ENCODE measurements at regions not wholly inside any gene's neighbourhood (a gene's known extent, or its start where the extent isn't known, plus 50 kb on each side); places are given as distances from the start of the nearest gene placed in this dataset.

DNA sequence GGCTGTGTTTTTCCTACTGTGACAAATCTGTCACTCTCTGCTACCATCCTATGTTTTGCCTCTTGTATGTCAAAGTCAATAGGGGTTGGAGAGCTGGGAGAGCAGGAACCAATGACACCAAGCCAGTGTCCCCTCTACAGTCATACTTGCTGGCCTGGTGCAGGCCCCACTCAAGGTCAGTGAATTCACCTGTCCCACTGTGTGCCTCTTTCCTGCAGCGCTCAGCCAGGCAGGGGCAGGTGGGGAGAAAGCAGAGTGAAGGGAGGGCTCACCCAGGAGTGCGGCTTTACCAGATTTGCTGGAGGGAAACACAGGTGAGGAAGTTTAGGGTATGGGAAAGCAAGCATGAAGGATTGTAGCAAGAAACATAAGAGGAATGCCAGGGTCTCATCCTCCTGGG, 114.5 kb downstream of the GYPC start:
- H3K36me3 ChIP-seq (ENCODE audit: insufficient read depth, low read length), result no peaks in the 10 kb centered on the region
- TF ChIP-seq, protein P1, sequence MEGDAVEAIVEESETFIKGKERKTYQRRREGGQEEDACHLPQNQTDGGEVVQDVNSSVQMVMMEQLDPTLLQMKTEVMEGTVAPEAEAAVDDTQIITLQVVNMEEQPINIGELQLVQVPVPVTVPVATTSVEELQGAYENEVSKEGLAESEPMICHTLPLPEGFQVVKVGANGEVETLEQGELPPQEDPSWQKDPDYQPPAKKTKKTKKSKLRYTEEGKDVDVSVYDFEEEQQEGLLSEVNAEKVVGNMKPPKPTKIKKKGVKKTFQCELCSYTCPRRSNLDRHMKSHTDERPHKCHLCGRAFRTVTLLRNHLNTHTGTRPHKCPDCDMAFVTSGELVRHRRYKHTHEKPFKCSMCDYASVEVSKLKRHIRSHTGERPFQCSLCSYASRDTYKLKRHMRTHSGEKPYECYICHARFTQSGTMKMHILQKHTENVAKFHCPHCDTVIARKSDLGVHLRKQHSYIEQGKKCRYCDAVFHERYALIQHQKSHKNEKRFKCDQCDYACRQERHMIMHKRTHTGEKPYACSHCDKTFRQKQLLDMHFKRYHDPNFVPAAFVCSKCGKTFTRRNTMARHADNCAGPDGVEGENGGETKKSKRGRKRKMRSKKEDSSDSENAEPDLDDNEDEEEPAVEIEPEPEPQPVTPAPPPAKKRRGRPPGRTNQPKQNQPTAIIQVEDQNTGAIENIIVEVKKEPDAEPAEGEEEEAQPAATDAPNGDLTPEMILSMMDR (IDR thresholded peaks at IDR 0.05; ENCODE audit: low read length), result no peak
- no peak for TF ChIP-seq EZH2 (IDR thresholded peaks at IDR 0.05; ENCODE audit: borderline replicate concordance, low read length)
- no peak overlapping the region for H3K4me3 ChIP-seq (ENCODE audit: low read depth, low read length, poor library complexity, severe bottlenecking)
- H3K4me1 ChIP-seq (ENCODE audit: insufficient read depth, low read length, severe bottlenecking), result no peaks in the 10 kb centered on the region
- H3K4me2 ChIP-seq (ENCODE audit: low read length), result no peak overlapping the region
- no peaks in the 10 kb centered on the region for H3K79me2 ChIP-seq (ENCODE audit: insufficient read depth, low read length)
- H3F3A ChIP-seq (ENCODE audit: insufficient read depth, low read length), result no peaks in the 10 kb centered on the region
- no peaks in the 10 kb centered on the region for H3K9me3 ChIP-seq (ENCODE audit: low read length)
- no peaks in the 10 kb centered on the region for H3K27me3 ChIP-seq (ENCODE audit: insufficient read depth, low read length)
- no peak overlapping the region for H3K9ac ChIP-seq (ENCODE audit: low read length)
- H4K20me1 ChIP-seq (ENCODE audit: insufficient read depth, low read length), result no peaks in the 10 kb centered on the region
- H3K9me2 ChIP-seq (ENCODE audit: low read depth, low read length), result no peaks in the 10 kb centered on the region
- H2AFZ ChIP-seq (ENCODE audit: low read length), result no peak overlapping the region
- H3K27ac ChIP-seq (ENCODE audit: low read depth, low read length, poor library complexity, severe bottlenecking), result no peak overlapping the region

DNA sequence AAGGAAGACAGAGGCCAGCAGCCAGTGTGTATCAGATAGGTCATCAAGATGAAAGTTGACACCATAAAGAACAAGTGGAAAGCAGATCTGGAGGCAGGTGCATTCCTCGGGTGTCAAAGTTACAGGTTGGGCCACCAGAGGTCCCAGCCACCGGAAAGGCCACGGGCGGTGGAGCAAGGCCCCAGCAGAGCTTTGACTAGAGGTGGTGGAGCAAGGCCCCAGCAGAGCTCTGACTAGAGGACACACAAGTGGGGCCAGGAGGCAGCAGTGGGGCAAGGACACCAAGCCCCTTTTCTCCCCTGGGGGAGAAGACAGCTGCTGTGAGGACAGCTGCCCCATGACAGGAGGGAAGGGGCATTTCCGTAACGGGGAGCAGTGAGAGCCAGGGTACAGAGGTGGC, 115.1 kb downstream of the GYPC start:
- no peak overlapping the region for H3K27ac ChIP-seq (ENCODE audit: low read depth, low read length, poor library complexity, severe bottlenecking)
- no peak overlapping the region for H3K9ac ChIP-seq (ENCODE audit: low read length)
- no peaks in the 10 kb centered on the region for H3K27me3 ChIP-seq (ENCODE audit: insufficient read depth, low read length)
- H3K36me3 ChIP-seq (ENCODE audit: insufficient read depth, low read length), result no peaks in the 10 kb centered on the region
- TF ChIP-seq, protein P1 (IDR thresholded peaks at IDR 0.05; ENCODE audit: low read length), result no peak
- TF ChIP-seq EZH2 (IDR thresholded peaks at IDR 0.05; ENCODE audit: borderline replicate concordance, low read length), result no peak
- no peaks in the 10 kb centered on the region for H3K4me1 ChIP-seq (ENCODE audit: insufficient read depth, low read length, severe bottlenecking)
- H3F3A ChIP-seq (ENCODE audit: insufficient read depth, low read length), result no peaks in the 10 kb centered on the region
- no peaks in the 10 kb centered on the region for H3K9me2 ChIP-seq (ENCODE audit: low read depth, low read length)
- no peaks in the 10 kb centered on the region for H3K79me2 ChIP-seq (ENCODE audit: insufficient read depth, low read length)
- H3K9me3 ChIP-seq (ENCODE audit: low read length), result no peaks in the 10 kb centered on the region
- no peak overlapping the region for H3K4me3 ChIP-seq (ENCODE audit: low read depth, low read length, poor library complexity, severe bottlenecking)
- H2AFZ ChIP-seq (ENCODE audit: low read length), result no peak overlapping the region
- no peak overlapping the region for H3K4me2 ChIP-seq (ENCODE audit: low read length)
- H4K20me1 ChIP-seq (ENCODE audit: insufficient read depth, low read length), result no peaks in the 10 kb centered on the region

DNA sequence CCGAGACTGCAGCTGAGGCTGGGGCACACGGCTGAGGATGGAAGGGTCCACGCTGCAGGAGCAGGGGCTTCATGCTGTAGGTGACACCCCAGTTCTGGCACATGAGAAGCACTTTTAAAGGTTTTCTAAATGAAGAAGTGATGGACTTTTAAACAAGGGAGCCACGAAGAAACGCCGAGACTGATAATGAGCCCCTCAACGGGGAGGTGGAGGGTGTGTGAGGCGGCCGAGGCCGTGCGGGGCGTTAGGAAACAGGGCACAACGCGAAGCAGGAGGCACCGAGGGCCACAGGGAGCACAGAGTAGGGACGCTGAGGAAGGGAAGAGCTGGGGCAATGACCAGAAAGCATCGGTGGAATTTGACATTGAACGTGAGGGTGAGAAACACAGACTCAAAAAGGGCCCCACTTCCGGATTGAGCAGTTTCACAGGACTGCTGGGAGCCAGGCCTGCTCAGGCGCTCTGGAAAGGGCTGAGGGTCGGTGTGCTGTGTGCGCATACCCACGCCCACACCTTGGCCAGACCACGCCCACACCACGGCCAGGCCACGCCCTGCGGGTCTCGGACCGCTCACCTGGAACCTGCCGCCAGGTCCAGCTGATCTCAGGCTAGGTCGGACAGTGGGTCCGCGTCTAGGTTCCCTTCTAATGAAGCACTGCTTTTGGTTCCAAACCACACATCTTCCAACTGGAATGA, 115.7 kb downstream of the GYPC start:
- Histone ChIP-seq H3K36me3 (ENCODE audit: insufficient read depth, low read length) (no peaks in the 10 kb centered on the region), H3K79me2 (ENCODE audit: insufficient read depth, low read length) (no peaks in the 10 kb centered on the region), H3K9me3 (ENCODE audit: low read length) (no peaks in the 10 kb centered on the region), H3K9me2 (ENCODE audit: low read depth, low read length) (no peaks in the 10 kb centered on the region), H3K4me3 (ENCODE audit: low read depth, low read length, poor library complexity, severe bottlenecking) (no peak overlapping the region), H3K4me2 (ENCODE audit: low read length) (no peak overlapping the region), H3K9ac (ENCODE audit: low read length) (no peak overlapping the region), H3K27me3 (ENCODE audit: insufficient read depth, low read length) (no peaks in the 10 kb centered on the region), H3F3A (ENCODE audit: insufficient read depth, low read length) (no peaks in the 10 kb centered on the region), H3K4me1 (ENCODE audit: insufficient read depth, low read length, severe bottlenecking) (no peaks in the 10 kb centered on the region), H2AFZ (ENCODE audit: low read length) (no peak overlapping the region), H4K20me1 (ENCODE audit: insufficient read depth, low read length) (no peaks in the 10 kb centered on the region), H3K27ac (ENCODE audit: low read depth, low read length, poor library complexity, severe bottlenecking) (no peak overlapping the region)
- TF ChIP-seq, protein P1 (IDR thresholded peaks at IDR 0.05; ENCODE audit: low read length), result no peak
- TF ChIP-seq EZH2 (IDR thresholded peaks at IDR 0.05; ENCODE audit: borderline replicate concordance, low read length), result no peak

All from OCI-LY1 (cell line).